ENCODE measurements at regions not wholly inside any gene's neighbourhood (a gene's known extent, or its start where the extent isn't known, plus 50 kb on each side); places are given as distances from the start of the nearest gene placed in this dataset.
"Not testable (repeated sequence)": the region's sequence is repeated elsewhere in the genome, so short reads cannot be mapped to it uniquely, and the experiment has no call there.

DNA sequence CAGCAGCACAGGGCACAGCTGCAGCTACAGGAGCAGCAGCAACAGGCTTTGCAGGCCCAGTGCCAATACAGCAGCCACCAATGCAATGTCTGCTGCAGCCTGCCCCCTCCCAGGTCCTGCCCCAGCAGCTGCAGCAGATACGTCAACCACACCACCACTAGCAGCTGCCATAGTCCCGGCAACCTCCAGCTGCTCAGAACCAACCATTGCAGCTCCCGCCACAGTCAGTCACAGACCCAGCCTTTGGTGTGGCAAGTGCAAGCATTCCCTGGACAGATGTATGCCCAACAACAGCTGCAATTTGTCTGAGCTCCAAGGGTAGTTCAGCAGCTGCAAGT, 53.3 kb upstream of the TUBA3E start:
- Mint-ChIP-seq H3K27ac (no peak overlapping the region), H3K9me3 (no peaks in the 10 kb centered on the region), H3K27me3 (ENCODE audit: low read depth in 2 of 2) (peaks cover 33 to 50% of the 10 kb centered on the region in 2 donors), H3K4me1 (no peaks in the 10 kb centered on the region), H3K36me3 (no peaks in the 10 kb centered on the region), H3K4me3 (no peak overlapping the region)
- no peaks in the 10 kb centered on the region for H3K36me3 ChIP-seq (ENCODE audit: control insufficient read depth, insufficient read depth, low read length)
- intact Hi-C loops (cut with micrococcal nuclease), result no loop called here
- H3K4me1 ChIP-seq (ENCODE audit: control insufficient read depth, insufficient read depth, low read length), result no peaks in the 10 kb centered on the region
- WGBS (ENCODE audit: insufficient coverage), result 84% methylated on average over 3 of the region's 3 CpGs
- no peaks in the 10 kb centered on the region for H3K27me3 ChIP-seq (ENCODE audit: control insufficient read depth, insufficient read depth, low read length)
- no peak for TF ChIP-seq CTCF (IDR thresholded peaks at IDR 0.05)
- no peak overlapping the region for H3K4me3 ChIP-seq (ENCODE audit: low read length)
- H3K27ac ChIP-seq (ENCODE audit: low read length), result no peak overlapping the region
- DNase-seq (no peak), ATAC-seq (no peak)
- H3K9me3 ChIP-seq (ENCODE audit: control insufficient read depth, insufficient read depth, low read length), result no peaks in the 10 kb centered on the region

GRCh38 chr2:130248355-130248754, 50.1 kb upstream of the TUBA3E start:
- H3K9me3 ChIP-seq (ENCODE audit: control insufficient read depth, insufficient read depth, low read length); H3K9me3 Mint-ChIP-seq; H3K36me3 Mint-ChIP-seq; H3K27ac Mint-ChIP-seq; H3K4me1 ChIP-seq (ENCODE audit: control insufficient read depth, insufficient read depth, low read length); H3K4me3 ChIP-seq (ENCODE audit: low read length); ATAC-seq; DNase-seq; H3K36me3 ChIP-seq (ENCODE audit: control insufficient read depth, insufficient read depth, low read length); H3K4me1 Mint-ChIP-seq; intact Hi-C loops (cut with micrococcal nuclease); H3K4me3 Mint-ChIP-seq; H3K27me3 ChIP-seq (ENCODE audit: control insufficient read depth, insufficient read depth, low read length); H3K27ac ChIP-seq (ENCODE audit: low read length): not testable (repeated sequence)
- peaks cover 31 to 56% of the 10 kb centered on the region in 2 donors for H3K27me3 Mint-ChIP-seq (ENCODE audit: low read depth in 2 of 2)
- WGBS (ENCODE audit: insufficient coverage), result 92% methylated on average over 13 of the region's 13 CpGs
